SK-N-SH (cell line): ENCODE measurements at regions not wholly inside any gene's neighbourhood (a gene's known extent, or its start where the extent isn't known, plus 50 kb on each side); places are given as distances from the start of the nearest gene placed in this dataset.
A peak's percentile ranks its signal among the peaks of the same experiment; 100 is the strongest.

Experiments used
- CTCF ChIA-PET: fragments of 300-600, 350-600 bp; formaldehyde crosslinking; extraction: SDS; loops from one replicate; lab custom pipeline; 2021; lab: Yijun Ruan, JAX
- POLR2A ChIA-PET: fragments of 350-600 bp; sonication (Branson Sonifier 250); formaldehyde crosslinking; extraction: SDS; loops from one replicate; lab custom pipeline; 2020; ENCODE audit warnings: antibody characterized with exemption, inconsistent platforms; lab: Yijun Ruan, JAX
- DNase-seq: peaks from one replicate; pipeline ENCODE4 v3.0.0; 2012
- H2AFZ ChIP-seq: fragments of 200-600 bp; sonication (generic); 2 replicates; pipeline ENCODE4 v1.8.1; 2016; ENCODE audit warnings: antibody characterized with exemption, mild to moderate bottlenecking, low read depth
- H3F3A ChIP-seq: fragments of 200-600 bp; sonication (generic); replicated peaks from 2 replicates; pipeline ENCODE3; 2016; ENCODE audit warnings: antibody characterized with exemption, mild to moderate bottlenecking; ENCODE audit not compliant: insufficient read depth
- H3K27ac ChIP-seq, 2 experiments: fragments of 200-500 bp in 1 of 2; fragments of 200-600 bp in 1 of 2; sonication (Bioruptor generic) in 1 of 2; sonication (generic), shearing (Covaris generic) in 1 of 2; 2 replicates each; pipeline versions ENCODE4 v1.5.1 to v1.6.1; 2014 to 2016; ENCODE audit warnings: low read depth in 2 of 2, inconsistent platforms in 1 of 2, low read length in 1 of 2, mild to moderate bottlenecking in 1 of 2, mixed read lengths in 1 of 2
- H3K27me3 ChIP-seq: fragments of 200-600 bp; sonication (generic), shearing (Covaris generic); 2 replicates; pipeline ENCODE4 v1.6.1; 2016; ENCODE audit warnings: mixed run types; ENCODE audit not compliant: insufficient read depth
- H3K36me3 ChIP-seq, 2 experiments: fragments of 200-500 bp in 1 of 2; fragments of 200-600 bp in 1 of 2; sonication (Bioruptor generic) in 1 of 2; sonication (generic) in 1 of 2; replicated peaks in 1 of 2; 2 replicates each; pipeline versions ENCODE3 to v1.5.1; 2014 to 2016; ENCODE audit warnings: low read length in 1 of 2, mild to moderate bottlenecking in 1 of 2; ENCODE audit not compliant: insufficient read depth in 2 of 2, control insufficient read depth in 1 of 2
- H3K4me1 ChIP-seq, 2 experiments: fragments of 200-500 bp in 1 of 2; fragments of 200-600 bp in 1 of 2; sonication (Bioruptor generic) in 1 of 2; sonication (generic), shearing (Covaris generic) in 1 of 2; 2 replicates each; pipeline versions ENCODE4 v1.5.1 to v1.6.1; 2014 to 2016; ENCODE audit warnings: low read depth in 1 of 2, low read length in 1 of 2, mixed run types in 1 of 2; ENCODE audit not compliant: insufficient read depth in 2 of 2, control insufficient read depth in 1 of 2
- H3K4me2 ChIP-seq: fragments of 200-600 bp; sonication (generic), shearing (Covaris generic); 2 replicates; pipeline ENCODE4 v1.6.1; 2017; ENCODE audit warnings: mixed run types
- H3K4me3 ChIP-seq, 2 experiments: fragments of 200-500 bp in 1 of 2; fragments of 200-600 bp in 1 of 2; sonication (Bioruptor generic) in 1 of 2; sonication (generic), shearing (Covaris generic) in 1 of 2; 2 replicates each; pipeline versions ENCODE4 v1.5.1 to v1.8.1; 2014 to 2016; ENCODE audit warnings: low read depth in 2 of 2, inconsistent platforms in 1 of 2, low read length in 1 of 2, mild to moderate bottlenecking in 1 of 2, mixed read lengths in 1 of 2, moderate library complexity in 1 of 2
- H3K79me2 ChIP-seq: fragments of 200-600 bp; sonication (generic); 2 replicates; pipeline ENCODE4 v1.8.1; 2017; ENCODE audit warnings: mild to moderate bottlenecking; ENCODE audit not compliant: insufficient read depth
- H3K9ac ChIP-seq: fragments of 200-600 bp; sonication (generic); 2 replicates; pipeline ENCODE4 v1.6.1; 2017; ENCODE audit warnings: mixed run types
- H3K9me2 ChIP-seq: fragments of 200-600 bp; sonication (generic); 2 replicates; pipeline ENCODE4 v1.6.1; 2017; ENCODE audit warnings: mixed run types
- H3K9me3 ChIP-seq: fragments of 200-600 bp; sonication (generic); 2 replicates; pipeline ENCODE4 v1.6.1; 2017; ENCODE audit warnings: mixed run types, mild to moderate bottlenecking, moderate library complexity
- H4K20me1 ChIP-seq: fragments of 200-600 bp; sonication (generic); 2 replicates; pipeline ENCODE4 v1.6.1; 2017; ENCODE audit warnings: mild to moderate bottlenecking, mixed run types; ENCODE audit not compliant: insufficient read depth
- CTCF ChIP-seq: fragments of 200-600 bp; sonication (generic); IDR thresholded peaks from 2 replicates; pipeline ENCODE4 v1.6.1; 2017; ENCODE audit warnings: antibody characterized with exemption, mild to moderate bottlenecking, moderate library complexity
- EZH2phosphoT487 ChIP-seq: fragments of 200-600 bp; sonication (generic); IDR thresholded peaks from 2 replicates; pipeline ENCODE4 v1.6.1; 2017; ENCODE audit warnings: low read depth, mixed run types, mild to moderate bottlenecking, antibody characterized with exemption, moderate library complexity, borderline replicate concordance
- FOSL2 ChIP-seq: IDR thresholded peaks from 2 replicates; pipeline ENCODE4 v1.4.0; 2012; ENCODE audit warnings: low read depth, mild to moderate bottlenecking, moderate library complexity, borderline replicate concordance
- FOXM1 ChIP-seq: IDR thresholded peaks from 2 replicates; pipeline ENCODE4 v1.4.0; 2012; ENCODE audit warnings: low read depth, mild to moderate bottlenecking
- GABPA ChIP-seq: IDR thresholded peaks from 2 replicates; pipeline ENCODE4 v1.4.0; 2012; ENCODE audit warnings: low read depth, mild to moderate bottlenecking
- JUND ChIP-seq: IDR thresholded peaks from 2 replicates; pipeline ENCODE4 v1.4.0; 2012
- MXI1 ChIP-seq: IDR thresholded peaks from 2 replicates; pipeline ENCODE4 v1.6.1; 2012; ENCODE audit warnings: mild to moderate bottlenecking, low read depth, low read length, improper control_type of control experiment
- NFIC ChIP-seq: IDR thresholded peaks from 2 replicates; pipeline ENCODE4 v1.4.0; 2012; ENCODE audit warnings: borderline replicate concordance
- POLR2AphosphoS5 ChIP-seq: IDR thresholded peaks from 2 replicates; pipeline ENCODE4 v1.6.1; 2012; ENCODE audit warnings: low read depth, low read length
- RAD21 ChIP-seq: IDR thresholded peaks from 2 replicates; pipeline ENCODE4 v1.6.1; 2012; ENCODE audit warnings: mild to moderate bottlenecking, low read length
- RCOR1 ChIP-seq: fragments of 150-350 bp; IDR thresholded peaks from 2 replicates; pipeline ENCODE4 v1.6.1; 2017; ENCODE audit warnings: antibody characterized with exemption, low read length
- REST ChIP-seq: IDR thresholded peaks from 2 replicates; pipeline ENCODE4 v1.6.1; 2012; ENCODE audit warnings: mild to moderate bottlenecking, low read depth, low read length, moderate library complexity
- SMC3 ChIP-seq: IDR thresholded peaks from 2 replicates; pipeline ENCODE4 v1.6.1; 2012; ENCODE audit warnings: low read depth, low read length, improper control_type of control experiment
- TAF1 ChIP-seq: IDR thresholded peaks from 2 replicates; pipeline ENCODE4 v1.6.1; 2012; ENCODE audit warnings: low read depth, mild to moderate bottlenecking, low read length, moderate library complexity, borderline replicate concordance
- TEAD4 ChIP-seq: IDR thresholded peaks from 2 replicates; pipeline ENCODE4 v1.4.0; 2012; ENCODE audit warnings: mild to moderate bottlenecking, borderline replicate concordance; ENCODE audit not compliant: insufficient read depth
- WGBS: methylation state at CpG from one replicate; pipeline ENCODE4 v1.1.6; 2017; ENCODE audit warnings: low lambda C conversion rate; 5-methylcytosine and 5-hydroxymethylcytosine counted together
- TF ChIP-seq, protein P1 (sequence below): IDR thresholded peaks from 2 replicates; pipeline ENCODE4; 2012

DNA sequence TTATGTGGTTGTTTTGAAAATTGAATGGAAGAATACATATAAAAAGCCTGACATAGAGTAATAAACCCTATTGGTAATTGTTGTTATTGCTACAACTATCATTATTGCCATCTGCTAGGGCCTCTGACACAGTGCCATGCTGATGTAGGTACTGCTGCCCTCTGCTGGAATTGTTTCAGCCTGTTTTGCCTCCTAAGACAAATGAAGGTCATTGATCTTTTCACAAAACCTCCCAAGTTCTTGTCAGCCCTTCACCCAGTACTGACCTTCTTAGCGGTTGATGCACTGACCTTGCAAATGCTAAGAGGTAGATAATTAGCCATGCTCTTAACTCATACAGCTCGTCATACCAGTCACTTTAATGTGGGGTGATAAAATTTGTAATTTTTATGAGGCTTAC lies 975.2 kb downstream of the SORCS1 start:
- POLR2A ChIA-PET: no interaction called here
- no peaks in the 10 kb centered on the region for H3K27me3 ChIP-seq
- H3K27ac ChIP-seq: no peak overlapping the region
- H4K20me1 ChIP-seq: no peaks in the 10 kb centered on the region
- H3K4me3 ChIP-seq: no peak overlapping the region
- no peak overlapping the region for H3K4me2 ChIP-seq
- 23% methylated on average over 2 of the region's 2 CpGs for WGBS
- H3K9ac ChIP-seq: no peak overlapping the region
- H3K9me3 ChIP-seq: no peaks in the 10 kb centered on the region
- TF ChIP-seq CTCF: peak; percentile 43
- TF ChIP-seq RCOR1: no peak
- no peak for TF ChIP-seq TEAD4
- TF ChIP-seq, protein P1, sequence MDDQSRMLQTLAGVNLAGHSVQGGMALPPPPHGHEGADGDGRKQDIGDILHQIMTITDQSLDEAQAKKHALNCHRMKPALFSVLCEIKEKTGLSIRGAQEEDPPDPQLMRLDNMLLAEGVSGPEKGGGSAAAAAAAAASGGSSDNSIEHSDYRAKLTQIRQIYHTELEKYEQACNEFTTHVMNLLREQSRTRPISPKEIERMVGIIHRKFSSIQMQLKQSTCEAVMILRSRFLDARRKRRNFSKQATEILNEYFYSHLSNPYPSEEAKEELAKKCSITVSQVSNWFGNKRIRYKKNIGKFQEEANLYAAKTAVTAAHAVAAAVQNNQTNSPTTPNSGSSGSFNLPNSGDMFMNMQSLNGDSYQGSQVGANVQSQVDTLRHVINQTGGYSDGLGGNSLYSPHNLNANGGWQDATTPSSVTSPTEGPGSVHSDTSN: no peak
- TF ChIP-seq RAD21: peak; percentile 68
- no peak for TF ChIP-seq POLR2AphosphoS5
- TF ChIP-seq JUND: no peak
- no peak for TF ChIP-seq EZH2phosphoT487
- TF ChIP-seq TAF1: no peak
- no peak for TF ChIP-seq MXI1
- no peak for TF ChIP-seq NFIC
- no peak for TF ChIP-seq FOSL2
- no peak for TF ChIP-seq REST
- peak; percentile 37; the same call in 1 of the 2 replicates for TF ChIP-seq SMC3
- no peak for TF ChIP-seq FOXM1
- TF ChIP-seq GABPA: no peak
- TF ChIP-seq, all 33 proteins: peak for 3
- CTCF ChIA-PET: interaction anchor here (0.8 to 2.2 kb wide), 5 partner anchors 19 to 1547 kb away, joined by 3 to 8 read pairs (median 4); no protein-coding TSS in a partner anchor
- Histone ChIP-seq H3K79me2 (no peaks in the 10 kb centered on the region), H3K9me2 (no peaks in the 10 kb centered on the region), H3K4me1 (no peaks in the 10 kb centered on the region), H3F3A (no peaks in the 10 kb centered on the region), H2AFZ (no peak overlapping the region), H3K36me3 (no peaks in the 10 kb centered on the region)
- DNase-seq: peak; percentile 20
